HG03039 (cell line): ENCODE measurements at regions not wholly inside any gene's neighbourhood (a gene's known extent, or its start where the extent isn't known, plus 50 kb on each side); places are given as distances from the start of the nearest gene placed in this dataset.

Source experiments
- ATAC-seq: cut with Tn5 transposase; IDR thresholded peaks from one replicate; pipeline ENCODE4 v1.9.1; 2021; ENCODE audit warnings: mild to moderate bottlenecking, moderate library complexity; ENCODE audit not compliant: unreplicated experiment

GRCh38 chr3:151935446-151935845 lies 62.0 kb downstream of the SUCNR1 start:
- ATAC-seq = no peak

DNA sequence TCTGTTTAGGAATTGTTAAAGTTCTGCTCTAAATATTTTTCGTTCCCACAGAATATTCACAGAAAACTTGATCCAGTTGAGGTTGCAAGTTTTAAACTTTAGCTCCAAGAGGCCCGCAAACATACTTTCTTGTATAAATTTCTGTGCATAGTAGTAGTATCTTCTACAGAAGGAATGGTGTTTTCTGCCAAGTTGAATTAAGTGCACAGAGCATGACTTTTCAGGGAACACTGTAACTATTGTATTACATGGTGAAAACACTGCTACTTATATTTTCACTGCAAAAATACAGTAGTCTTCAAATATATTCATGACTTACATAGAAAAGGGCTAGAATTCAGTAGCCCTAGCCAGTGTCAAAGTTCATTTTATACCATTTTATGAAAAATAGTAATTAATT lies 67.0 kb downstream of the SUCNR1 start:
- ATAC-seq = no peak

- no peak for ATAC-seq
Observed at GRCh38 chr3:151943539-151943938, 70.1 kb downstream of the SUCNR1 start.

DNA sequence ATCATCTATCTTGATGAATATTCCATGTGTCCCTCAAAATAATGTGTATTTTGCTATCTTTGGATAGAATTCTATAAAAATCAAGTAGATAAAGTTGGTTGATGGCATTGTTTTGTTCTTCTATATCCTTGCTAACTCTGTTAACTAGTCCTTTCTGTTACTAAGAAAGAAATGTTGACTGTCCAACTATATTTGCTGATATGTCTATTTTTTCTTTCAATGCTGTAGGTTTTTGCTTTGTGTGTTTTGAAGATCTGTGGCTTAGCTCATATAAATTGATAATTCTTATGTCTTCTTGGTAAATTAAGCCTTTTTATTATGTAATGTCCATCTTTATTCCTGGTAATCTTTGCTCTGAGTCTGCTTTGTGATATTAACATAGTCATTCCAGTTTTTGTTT lies 70.9 kb downstream of the SUCNR1 start:
- ATAC-seq = no peak

- ATAC-seq = no peak
Observed at GRCh38 chr3:151946606-151947005, 73.2 kb downstream of the SUCNR1 start.

- ATAC-seq = no peak
Observed at GRCh38 chr3:151949706-151950105, 76.3 kb downstream of the SUCNR1 start.

DNA sequence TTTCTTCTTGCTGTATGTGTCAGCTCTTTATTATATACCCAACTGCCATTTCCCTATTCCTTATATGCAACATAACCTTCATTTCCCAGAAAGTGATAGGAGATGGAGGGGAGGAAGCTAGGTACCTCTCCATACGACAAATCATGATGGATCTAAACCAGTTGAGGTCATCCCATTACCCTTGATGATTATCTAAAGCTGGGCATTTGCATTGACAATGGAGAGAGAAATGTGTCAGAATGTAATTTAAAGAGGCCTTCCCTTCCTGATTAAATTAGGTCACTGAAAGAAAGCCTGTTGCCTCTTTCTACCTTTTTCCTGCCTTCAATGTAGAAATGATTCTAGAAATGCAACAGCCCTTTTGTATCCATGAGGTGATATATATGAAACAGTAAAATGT lies 81.9 kb downstream of the SUCNR1 start:
- ATAC-seq = no peak

DNA sequence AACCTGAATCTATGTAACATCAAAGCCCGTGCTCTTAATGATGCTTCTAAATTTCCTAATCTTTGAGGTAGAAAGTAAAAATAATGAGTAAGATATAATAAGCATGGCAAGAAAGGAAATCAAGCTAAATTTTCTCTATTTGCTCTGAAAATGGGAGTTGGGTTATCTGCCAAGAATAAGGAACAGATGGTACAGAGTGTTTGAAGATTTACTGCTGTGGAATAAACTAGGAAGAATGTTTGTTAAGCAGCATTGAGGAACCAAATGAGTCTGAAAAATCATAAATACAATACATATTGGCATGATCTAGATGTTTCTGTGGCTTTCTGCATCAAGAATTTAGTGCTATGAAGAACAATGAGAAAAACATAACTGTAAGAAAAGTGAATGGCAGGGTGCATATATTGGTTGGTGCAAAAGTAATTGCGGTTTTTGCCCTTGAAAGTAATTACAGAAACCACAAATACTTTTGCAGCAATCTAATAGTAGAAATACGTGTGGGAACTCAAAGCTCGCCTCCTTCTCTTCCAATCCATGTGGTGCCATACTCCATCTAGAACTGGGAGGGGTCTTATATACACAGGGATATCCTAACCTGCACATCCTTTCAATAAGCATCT lies 87.6 kb downstream of the SUCNR1 start:
- no peak for ATAC-seq

DNA sequence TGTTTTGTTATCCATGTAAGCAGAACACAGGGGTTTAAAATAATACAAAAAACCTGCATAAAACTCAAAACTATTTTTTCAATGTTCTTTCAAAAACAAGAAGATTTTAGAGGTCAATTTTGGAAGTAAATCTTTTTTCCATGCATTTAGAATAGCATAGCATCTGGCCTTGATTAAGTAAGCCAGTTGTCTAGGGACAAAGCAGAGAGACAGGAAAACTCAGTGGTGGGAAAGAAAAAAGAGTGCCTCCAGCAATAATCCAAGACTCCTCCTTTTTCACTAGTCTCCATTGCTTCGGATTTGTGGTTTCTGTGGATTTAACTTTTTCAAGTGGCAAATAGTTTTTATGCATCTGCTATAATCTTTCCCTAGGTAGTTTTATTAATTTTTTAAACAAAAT lies 88.9 kb downstream of the SUCNR1 start:
- ATAC-seq = no peak

DNA sequence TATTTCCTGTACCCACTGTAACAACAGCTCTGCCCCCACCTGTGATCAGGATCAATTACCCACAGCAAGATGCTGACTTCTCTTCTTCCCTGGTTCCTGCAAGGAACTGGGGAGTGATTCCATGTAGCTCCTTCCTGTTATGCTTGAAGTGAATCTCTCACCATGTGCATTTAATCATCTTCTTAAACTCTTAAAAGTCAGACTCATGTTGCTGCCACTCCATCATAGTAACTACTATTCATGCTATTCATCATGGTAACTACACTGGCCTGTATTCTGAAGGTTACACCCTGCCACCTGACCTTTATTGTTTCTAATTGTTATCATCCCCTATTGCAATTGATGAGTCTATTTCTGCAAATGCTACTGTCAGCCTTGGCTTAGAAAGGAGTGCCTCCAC lies 89.5 kb downstream of the SUCNR1 start:
- ATAC-seq = no peak

- no peak for ATAC-seq
Observed at GRCh38 chr3:151964743-151965142, 91.3 kb downstream of the SUCNR1 start.

DNA sequence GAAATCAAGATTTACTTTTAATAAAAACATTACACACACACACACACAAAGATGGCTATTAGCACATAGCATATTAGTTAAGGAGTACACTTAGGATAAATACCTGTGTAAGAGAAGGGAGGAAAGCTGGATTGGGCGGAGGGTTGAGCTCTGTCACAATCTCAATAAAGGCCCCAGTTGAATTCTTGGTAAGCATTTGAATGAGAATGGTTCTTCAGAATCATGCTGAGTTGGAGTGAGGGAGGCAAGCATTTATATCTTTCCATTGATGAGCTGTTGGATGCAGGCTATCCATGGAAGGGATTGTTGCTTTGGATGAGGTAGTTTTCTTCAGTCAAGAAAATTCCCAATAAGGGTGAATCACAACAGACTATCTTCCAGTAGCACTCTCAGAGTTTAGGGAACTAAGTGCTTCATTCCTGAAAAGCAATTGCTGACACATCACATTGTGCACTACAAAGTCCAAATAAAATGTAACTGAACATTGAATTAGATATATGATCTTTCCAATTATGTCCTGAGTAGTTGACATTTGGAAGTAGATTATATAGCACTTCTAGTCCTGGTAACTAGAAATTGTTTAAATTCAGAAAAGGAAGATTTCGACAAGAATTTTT lies 95.7 kb downstream of the SUCNR1 start:
- no peak for ATAC-seq

- no peak for ATAC-seq
Observed at GRCh38 chr3:151971814-151972579, 98.6 kb downstream of the SUCNR1 start.

DNA sequence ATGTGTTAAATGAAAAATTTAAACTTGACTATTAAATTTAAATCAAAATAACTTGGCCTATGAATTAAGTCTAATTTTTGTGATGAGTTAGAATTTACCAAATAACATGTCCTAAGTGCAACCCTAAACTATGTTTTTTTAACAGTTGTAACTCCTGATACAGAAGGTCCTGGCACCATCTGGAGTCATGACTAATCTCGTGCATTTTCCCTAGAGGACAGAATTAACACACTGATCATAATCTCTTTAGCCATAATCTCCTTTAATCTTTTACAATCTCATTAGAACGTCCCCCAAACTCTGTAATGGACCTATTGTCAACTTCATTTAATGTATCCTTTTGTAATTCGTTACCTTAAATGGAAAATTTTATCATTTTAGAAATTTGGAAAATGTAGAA lies 100.6 kb downstream of the SUCNR1 start:
- no peak for ATAC-seq

GRCh38 chr3:151976211-151977050 lies 103.0 kb downstream of the SUCNR1 start:
- ATAC-seq = no peak

DNA sequence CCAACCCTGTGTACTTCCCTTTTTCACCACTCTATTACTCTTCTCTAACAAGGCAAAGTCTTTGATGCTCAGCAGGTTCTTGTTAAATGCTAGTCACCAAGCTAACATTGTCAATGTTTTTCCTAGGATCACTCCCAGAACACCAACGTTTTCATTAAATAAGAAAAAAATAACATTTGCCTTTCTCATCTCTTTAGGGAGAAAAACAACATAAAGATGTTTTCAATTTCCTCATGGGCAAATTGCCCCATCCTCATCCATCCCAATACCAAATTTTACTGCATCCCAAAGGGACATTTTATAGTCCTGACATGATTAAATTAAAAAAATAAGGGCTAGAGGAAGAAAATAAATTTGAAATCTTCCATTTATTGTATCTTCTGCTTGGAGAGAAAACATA lies 106.5 kb downstream of the SUCNR1 start:
- no peak for ATAC-seq

DNA sequence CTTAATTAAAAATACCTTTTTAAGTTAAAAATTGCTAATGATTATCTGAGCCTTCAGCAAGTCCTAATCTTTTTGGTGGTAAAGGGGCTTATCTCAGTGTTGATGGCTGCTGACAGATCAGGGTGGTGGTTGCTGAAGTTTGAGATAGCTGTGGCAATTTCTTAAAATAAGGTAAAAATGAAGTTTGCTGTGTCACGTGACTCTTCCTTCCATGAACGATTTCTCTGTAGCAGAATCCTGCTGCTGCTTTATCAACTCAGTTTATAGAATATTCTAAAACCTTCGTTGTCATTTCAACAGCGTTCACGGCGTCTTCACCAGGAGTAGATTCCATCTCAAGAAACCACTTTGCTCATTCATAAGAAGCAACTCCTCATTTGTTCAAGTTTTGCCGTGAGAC lies 110.1 kb downstream of the SUCNR1 start:
- no peak for ATAC-seq

GRCh38 chr3:151985787-151986430 lies 112.5 kb downstream of the SUCNR1 start:
- no peak for ATAC-seq

DNA sequence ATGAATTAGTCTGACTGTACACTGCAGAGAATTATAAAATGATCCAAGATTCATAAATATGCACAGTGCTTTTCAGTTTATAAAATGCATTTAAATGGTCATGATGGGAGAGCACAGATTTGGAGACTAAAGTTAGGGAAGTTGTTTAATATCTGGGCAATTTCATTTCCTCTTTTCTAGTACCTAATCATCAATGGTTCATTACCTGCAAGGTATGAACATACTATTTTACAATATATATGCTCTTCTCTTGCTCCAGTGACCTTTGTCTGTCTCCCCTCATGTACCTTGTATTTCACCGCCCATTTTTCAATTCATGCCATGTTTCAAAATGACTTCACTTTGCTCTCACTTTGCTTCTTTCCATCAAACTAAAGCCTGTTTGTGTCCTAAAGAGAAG lies 114.5 kb downstream of the SUCNR1 start:
- no peak for ATAC-seq

- ATAC-seq = no peak
Observed at GRCh38 chr3:151989621-151990020, 116.2 kb downstream of the SUCNR1 start.
